PC-3 (cell line): ENCODE measurements at regions not wholly inside any gene's neighbourhood (a gene's known extent, or its start where the extent isn't known, plus 50 kb on each side); places are given as distances from the start of the nearest gene placed in this dataset.

Source experiments
- ATAC-seq: fragments of 200-7000 bp; cut with Tn5 transposase; 2 replicates; pipeline ENCODE4 v1.9.1; 2020; ENCODE audit warnings: mild to moderate bottlenecking, moderate library complexity
- BruUV-seq: library from RNA; stranded (reverse); fragments of 400-500 nt; replicated peaks from 2 replicates; lab custom pipeline; 2021; lab: Mats Ljungman, UMichigan
- CTCF ChIA-PET: fragments of 300-600 bp; sonication (Branson Sonifier 250); formaldehyde crosslinking; loops from one replicate; lab custom pipeline; 2022; ENCODE audit warnings: antibody characterized with exemption; lab: Charles Lee
- POLR2A ChIA-PET: fragments of 300-600 bp; sonication (Branson Sonifier 250); formaldehyde crosslinking; loops from one replicate; lab custom pipeline; 2022; ENCODE audit warnings: antibody characterized with exemption; ENCODE audit not compliant: unreplicated experiment; lab: Charles Lee
- DNase-seq: peaks from one replicate; pipeline ENCODE4 v3.0.0-alpha.2; 2015
- H2AFZ ChIP-seq: fragments of 300-600 bp; sonication (generic); 2 replicates; pipeline ENCODE4 v1.6.0; 2016; ENCODE audit warnings: antibody characterized with exemption, low read length
- H3F3A ChIP-seq: fragments of 300-600 bp; sonication (generic); one replicate; pipeline ENCODE4 v1.6.0; 2017; ENCODE audit warnings: antibody characterized with exemption, low read length, control low read depth, mild to moderate bottlenecking; ENCODE audit not compliant: unreplicated experiment
- H3K27ac ChIP-seq: fragments of 300-600 bp; sonication (generic); 2 replicates; pipeline ENCODE4 v1.5.1; 2016; ENCODE audit warnings: mild to moderate bottlenecking, low read length
- H3K27me3 ChIP-seq: fragments of 300-600 bp; sonication (generic); 2 replicates; pipeline ENCODE4 v1.6.1; 2016; ENCODE audit warnings: low read length, mixed read lengths
- H3K36me3 ChIP-seq: fragments of 300-600 bp; sonication (generic); 2 replicates; pipeline ENCODE4 v1.6.1; 2016; ENCODE audit warnings: low read depth, mixed run types, low read length, mixed read lengths
- H3K4me1 ChIP-seq: fragments of 300-600 bp; sonication (generic); 2 replicates; pipeline ENCODE4 v1.5.1; 2016; ENCODE audit warnings: low read length; ENCODE audit not compliant: insufficient read depth
- H3K4me2 ChIP-seq: fragments of 300-600 bp; sonication (generic); 2 replicates; pipeline ENCODE4 v1.6.0; 2016; ENCODE audit warnings: low read length
- H3K4me3 ChIP-seq: fragments of 300-600 bp; sonication (generic); 2 replicates; pipeline ENCODE4 v1.5.1; 2016; ENCODE audit warnings: mild to moderate bottlenecking, low read length, mixed read lengths
- H3K79me2 ChIP-seq: fragments of 300-600 bp; sonication (generic); 2 replicates; pipeline ENCODE4 v1.6.1; 2017; ENCODE audit warnings: low read length, mixed read lengths
- H3K9ac ChIP-seq: fragments of 300-600 bp; sonication (generic); 2 replicates; pipeline ENCODE4 v1.6.0; 2016; ENCODE audit warnings: mild to moderate bottlenecking, low read length
- H3K9me2 ChIP-seq: fragments of 300-600 bp; sonication (generic); replicated peaks from 2 replicates; pipeline ENCODE4 v1.6.1; 2016; ENCODE audit warnings: mixed run types, low read length, mixed read lengths
- H3K9me3 ChIP-seq: fragments of 300-600 bp; sonication (generic); 2 replicates; pipeline ENCODE4 v1.6.1; 2016; ENCODE audit warnings: low read length, mixed read lengths
- H4K20me1 ChIP-seq: fragments of 300-600 bp; sonication (generic); 2 replicates; pipeline ENCODE4 v1.6.1; 2016; ENCODE audit warnings: low read length, mixed read lengths
- EZH2 ChIP-seq: fragments of 300-600 bp; sonication (generic); IDR thresholded peaks from one replicate; pipeline ENCODE4 v1.6.1; 2017; ENCODE audit warnings: antibody characterized with exemption, mild to moderate bottlenecking, low read length; ENCODE audit not compliant: unreplicated experiment
- EZH2phosphoT487 ChIP-seq: fragments of 300-600 bp; sonication (generic); IDR thresholded peaks from 2 replicates; pipeline ENCODE4 v1.6.1; 2018; ENCODE audit warnings: mild to moderate bottlenecking, antibody characterized with exemption, low read length, borderline replicate concordance
- intact Hi-C: fragments of 100-400 bp; cut with micrococcal nuclease; formaldehyde crosslinking; loops from 2 replicates; pipeline ENCODE4 v1.9.0; 2023
- TF ChIP-seq, protein P1 (sequence below): fragments of 300-600 bp; sonication (generic); conservative IDR thresholded peaks from 2 replicates; pipeline ENCODE4 v1.5.1; 2017; ENCODE audit warnings: antibody characterized with exemption, low read depth, mild to moderate bottlenecking, low read length

DNA sequence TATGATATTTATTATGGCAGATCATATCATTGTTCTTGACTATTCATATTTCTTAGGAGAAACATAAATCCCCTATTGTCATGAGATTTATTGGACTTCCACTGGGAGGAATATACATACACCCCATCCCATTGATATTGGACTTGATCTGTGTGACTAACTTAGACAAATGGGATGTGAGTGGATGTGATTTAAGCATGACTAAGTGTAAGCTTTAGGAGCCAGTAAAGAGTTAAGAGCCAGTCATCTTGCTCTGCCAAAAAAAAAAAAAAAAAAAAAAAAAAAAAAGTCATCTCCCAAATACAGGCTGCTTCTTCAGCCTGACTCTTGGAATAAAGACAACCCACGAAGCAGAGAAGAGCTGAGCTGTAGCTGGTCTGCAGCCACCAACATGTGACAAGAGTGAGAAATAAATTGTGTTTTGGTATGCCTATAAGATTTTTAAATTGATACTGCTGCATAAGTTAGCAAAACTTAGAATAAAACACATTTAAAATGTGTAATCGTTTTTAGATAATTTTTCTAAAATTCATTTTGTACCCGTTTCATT is 595.0 kb upstream of the LRRC4C start:
- Histone ChIP-seq H3K27me3 (no peaks in the 10 kb centered on the region), H2AFZ (no peak overlapping the region), H3K79me2 (no peaks in the 10 kb centered on the region), H3F3A (no peaks in the 10 kb centered on the region), H4K20me1 (no peaks in the 10 kb centered on the region), H3K9ac (no peak overlapping the region), H3K36me3 (no peaks in the 10 kb centered on the region), H3K4me1 (peaks cover 11% of the 10 kb centered on the region; the same call in 1 of the 2 replicates), H3K9me2 (no peaks in the 10 kb centered on the region), H3K9me3 (no peaks in the 10 kb centered on the region), H3K4me2 (peak overlapping the region; percentile 8; the same call in 1 of the 2 replicates), H3K4me3 (no peak overlapping the region), H3K27ac (peak overlapping the region; percentile 42)
- intact Hi-C loops: no loop called here
- no TSS peak for BruUV-seq
- DNase-seq: peak; percentile 68
- ChIA-PET CTCF (no interaction called here), POLR2A (no interaction called here)
- ATAC-seq: no peak
- TF ChIP-seq EZH2 (no peak), EZH2phosphoT487 (no peak)
- TF ChIP-seq, protein P1, sequence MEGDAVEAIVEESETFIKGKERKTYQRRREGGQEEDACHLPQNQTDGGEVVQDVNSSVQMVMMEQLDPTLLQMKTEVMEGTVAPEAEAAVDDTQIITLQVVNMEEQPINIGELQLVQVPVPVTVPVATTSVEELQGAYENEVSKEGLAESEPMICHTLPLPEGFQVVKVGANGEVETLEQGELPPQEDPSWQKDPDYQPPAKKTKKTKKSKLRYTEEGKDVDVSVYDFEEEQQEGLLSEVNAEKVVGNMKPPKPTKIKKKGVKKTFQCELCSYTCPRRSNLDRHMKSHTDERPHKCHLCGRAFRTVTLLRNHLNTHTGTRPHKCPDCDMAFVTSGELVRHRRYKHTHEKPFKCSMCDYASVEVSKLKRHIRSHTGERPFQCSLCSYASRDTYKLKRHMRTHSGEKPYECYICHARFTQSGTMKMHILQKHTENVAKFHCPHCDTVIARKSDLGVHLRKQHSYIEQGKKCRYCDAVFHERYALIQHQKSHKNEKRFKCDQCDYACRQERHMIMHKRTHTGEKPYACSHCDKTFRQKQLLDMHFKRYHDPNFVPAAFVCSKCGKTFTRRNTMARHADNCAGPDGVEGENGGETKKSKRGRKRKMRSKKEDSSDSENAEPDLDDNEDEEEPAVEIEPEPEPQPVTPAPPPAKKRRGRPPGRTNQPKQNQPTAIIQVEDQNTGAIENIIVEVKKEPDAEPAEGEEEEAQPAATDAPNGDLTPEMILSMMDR: no peak

DNA sequence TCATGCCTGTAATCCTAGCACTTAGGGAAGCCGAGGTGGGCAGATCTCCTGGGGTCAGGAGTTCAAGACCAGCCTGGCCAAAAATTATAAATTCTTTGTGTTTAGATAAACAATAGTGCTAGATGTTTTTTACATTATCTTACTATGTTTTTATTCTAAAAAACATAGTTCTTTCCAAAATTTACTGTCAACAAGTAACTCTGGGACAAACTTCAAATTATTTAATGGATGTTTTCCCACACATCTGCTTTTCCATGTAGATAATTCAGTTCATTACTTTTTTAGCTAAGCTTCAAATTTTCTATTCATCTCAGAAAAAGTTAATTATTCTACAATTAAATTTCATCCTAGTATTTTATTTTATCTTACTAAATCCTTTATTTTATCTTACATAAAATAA is 596.2 kb upstream of the LRRC4C start:
- Histone ChIP-seq H3K36me3 (no peaks in the 10 kb centered on the region), H3F3A (no peaks in the 10 kb centered on the region), H3K4me1 (peaks cover 11% of the 10 kb centered on the region; the same call in 1 of the 2 replicates), H3K4me3 (no peak overlapping the region), H3K27ac (no peak overlapping the region), H3K9ac (no peak overlapping the region), H2AFZ (no peak overlapping the region), H3K4me2 (no peak overlapping the region), H3K79me2 (no peaks in the 10 kb centered on the region), H3K27me3 (no peaks in the 10 kb centered on the region), H3K9me2 (no peaks in the 10 kb centered on the region), H3K9me3 (no peaks in the 10 kb centered on the region), H4K20me1 (no peaks in the 10 kb centered on the region)
- TF ChIP-seq EZH2phosphoT487: no peak
- TF ChIP-seq, protein P1: no peak
- ChIA-PET POLR2A (no interaction called here), CTCF (no interaction called here)
- no peak for ATAC-seq
- BruUV-seq: no TSS peak
- intact Hi-C loops: no loop called here
- DNase-seq: no peak

DNA sequence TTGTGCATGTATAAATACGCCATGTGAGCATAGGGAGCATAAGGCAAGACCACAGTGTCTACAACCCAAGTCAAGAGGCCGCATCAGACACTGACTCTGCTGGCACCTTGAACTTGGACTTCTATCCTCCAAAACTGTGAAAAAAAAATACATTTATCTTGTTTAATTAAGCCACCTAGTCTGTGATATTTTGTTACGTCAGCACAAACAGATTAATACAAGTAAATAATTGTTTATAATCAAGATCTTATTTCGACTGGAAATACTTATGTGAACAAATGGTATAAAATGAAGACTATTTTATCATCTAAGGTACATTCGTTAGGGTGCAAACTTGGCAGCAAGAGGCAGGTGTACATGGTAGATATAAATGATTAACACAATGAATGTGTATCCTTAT is 599.3 kb upstream of the LRRC4C start:
- POLR2A ChIA-PET: no interaction called here
- Histone ChIP-seq H4K20me1 (no peaks in the 10 kb centered on the region), H3K9ac (no peak overlapping the region), H3K79me2 (no peaks in the 10 kb centered on the region), H3K4me1 (peaks cover 8% of the 10 kb centered on the region; the same call in 1 of the 2 replicates), H3K36me3 (no peaks in the 10 kb centered on the region), H3K4me3 (no peak overlapping the region), H3F3A (no peaks in the 10 kb centered on the region), H3K9me3 (no peaks in the 10 kb centered on the region), H3K4me2 (no peak overlapping the region), H3K9me2 (no peaks in the 10 kb centered on the region), H2AFZ (no peak overlapping the region), H3K27ac (no peak overlapping the region), H3K27me3 (no peaks in the 10 kb centered on the region)
- BruUV-seq: no TSS peak
- TF ChIP-seq, protein P1: no peak
- TF ChIP-seq EZH2 (no peak), EZH2phosphoT487 (no peak)
- ATAC-seq (no peak), DNase-seq (no peak)
- CTCF ChIA-PET: no interaction called here
- intact Hi-C loops: no loop called here
